ENCODE measurements at regions not wholly inside any gene's neighbourhood (a gene's known extent, or its start where the extent isn't known, plus 50 kb on each side); places are given as distances from the start of the nearest gene placed in this dataset.

DNA sequence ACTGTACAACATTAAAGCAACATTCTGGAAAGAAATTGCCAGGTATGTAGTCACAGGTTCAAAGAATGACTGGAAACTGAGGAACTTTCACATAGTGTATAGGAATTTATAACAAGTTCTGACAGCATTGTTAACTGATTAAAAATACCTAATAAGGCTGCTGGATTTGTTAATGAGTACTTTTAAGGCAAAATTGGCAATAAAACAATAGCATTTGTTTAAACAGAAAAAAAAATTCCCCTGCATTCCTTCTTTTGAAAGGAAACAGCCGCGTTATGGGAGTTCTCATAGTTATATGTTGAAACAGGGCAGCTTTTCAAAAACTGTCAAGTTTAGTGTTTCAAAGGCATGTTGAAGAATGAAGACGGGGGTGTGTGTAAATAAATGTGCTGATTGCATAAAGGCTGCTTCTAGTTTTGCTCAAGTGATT is 282.5 kb upstream of the FAT1 start:
- DNase-seq: no peak
- H3K9me3 ChIP-seq (ENCODE audit: control insufficient read depth, low read depth, low read length): no peaks in the 10 kb centered on the region

GRCh38 chr4:187010052-187010451 is 286.4 kb upstream of the FAT1 start:
- H3K9me3 ChIP-seq (ENCODE audit: control insufficient read depth, low read depth, low read length): no peaks in the 10 kb centered on the region
- no peaks in the 10 kb centered on the region for H3K27me3 ChIP-seq (ENCODE audit: control insufficient read depth, insufficient read depth, low read length)
- no peak overlapping the region for H3K27ac ChIP-seq (ENCODE audit: low read length)
- DNase-seq: no peak
- no peak overlapping the region for H3K4me3 ChIP-seq (ENCODE audit: low read length)
- WGBS (ENCODE audit: insufficient coverage, low lambda C conversion rate): 76% methylated on average over 2 of the region's 3 CpGs
- no peaks in the 10 kb centered on the region for H3K36me3 ChIP-seq (ENCODE audit: control insufficient read depth, insufficient read depth, low read length)
- no peaks in the 10 kb centered on the region for H3K4me1 ChIP-seq (ENCODE audit: control insufficient read depth, insufficient read depth, low read length)

More for the DNA sequence above, 282.5 kb upstream of the FAT1 start:
- Histone ChIP-seq H3K4me1 (ENCODE audit: control insufficient read depth, insufficient read depth, low read length) (no peaks in the 10 kb centered on the region), H3K27me3 (ENCODE audit: control insufficient read depth, insufficient read depth, low read length) (no peaks in the 10 kb centered on the region), H3K36me3 (ENCODE audit: control insufficient read depth, insufficient read depth, low read length) (no peaks in the 10 kb centered on the region), H3K27ac (ENCODE audit: low read length) (no peak overlapping the region), H3K4me3 (ENCODE audit: low read length) (no peak overlapping the region)
- 7% methylated on average over 3 of the region's 3 CpGs for WGBS (ENCODE audit: insufficient coverage, low lambda C conversion rate)

DNA sequence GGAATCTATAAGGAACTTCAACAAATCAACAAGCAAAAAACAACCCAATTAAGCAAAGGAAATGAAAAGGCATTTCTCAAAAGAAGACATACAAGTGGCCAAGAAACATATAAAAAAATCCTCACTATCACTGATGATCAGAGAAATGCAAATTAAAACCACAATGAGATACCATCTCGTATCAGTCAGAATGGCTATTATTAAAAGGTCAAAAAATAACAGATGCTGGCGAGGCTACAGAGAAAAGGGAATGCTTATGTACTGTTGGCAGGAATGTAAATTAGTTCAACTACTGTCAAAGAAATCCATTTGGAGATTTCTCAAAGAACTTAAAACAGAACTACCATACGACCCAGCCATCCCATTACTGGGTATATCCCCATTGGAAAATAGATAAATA is 292.4 kb upstream of the FAT1 start:
- Histone ChIP-seq H3K36me3 (ENCODE audit: control insufficient read depth, insufficient read depth, low read length) (no peaks in the 10 kb centered on the region), H3K4me1 (ENCODE audit: control insufficient read depth, insufficient read depth, low read length) (no peaks in the 10 kb centered on the region), H3K27ac (ENCODE audit: low read length) (no peak overlapping the region), H3K9me3 (ENCODE audit: control insufficient read depth, low read depth, low read length) (no peaks in the 10 kb centered on the region), H3K27me3 (ENCODE audit: control insufficient read depth, insufficient read depth, low read length) (no peaks in the 10 kb centered on the region), H3K4me3 (ENCODE audit: low read length) (no peak overlapping the region)
- 83% methylated on average over 2 of the region's 3 CpGs for WGBS (ENCODE audit: insufficient coverage, low lambda C conversion rate)
- no peak for DNase-seq

DNA sequence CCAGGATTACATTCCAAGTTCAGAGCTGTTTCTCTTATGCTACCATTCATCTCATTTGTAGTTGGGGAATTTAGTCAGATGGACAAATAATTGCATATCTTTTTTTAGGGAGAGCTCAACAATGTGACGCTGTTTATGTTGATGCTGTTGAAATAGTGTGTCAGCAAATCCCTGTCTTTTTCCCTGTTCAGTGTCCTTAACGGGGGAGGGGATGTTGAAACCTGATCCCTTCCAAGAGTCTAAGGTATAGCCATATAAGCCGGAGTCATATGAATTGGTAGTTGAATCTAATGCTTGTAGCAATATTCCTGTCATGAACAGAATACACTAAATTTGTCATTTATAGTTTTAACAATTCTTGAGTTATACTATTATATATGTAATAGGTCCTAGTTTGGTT is 293.5 kb upstream of the FAT1 start:
- Histone ChIP-seq H3K4me1 (ENCODE audit: control insufficient read depth, insufficient read depth, low read length) (no peaks in the 10 kb centered on the region), H3K36me3 (ENCODE audit: control insufficient read depth, insufficient read depth, low read length) (no peaks in the 10 kb centered on the region), H3K27ac (ENCODE audit: low read length) (no peak overlapping the region), H3K9me3 (ENCODE audit: control insufficient read depth, low read depth, low read length) (no peaks in the 10 kb centered on the region), H3K27me3 (ENCODE audit: control insufficient read depth, insufficient read depth, low read length) (no peaks in the 10 kb centered on the region), H3K4me3 (ENCODE audit: low read length) (no peak overlapping the region)
- no peak for DNase-seq
- WGBS (ENCODE audit: insufficient coverage, low lambda C conversion rate): no CpG with 5 or more reads among the region's 3 CpGs

GRCh38 chr4:187019896-187020295 is 296.2 kb upstream of the FAT1 start:
- DNase-seq: no peak
- WGBS (ENCODE audit: insufficient coverage, low lambda C conversion rate): 67% methylated on average over 2 of the region's 8 CpGs
- Histone ChIP-seq H3K9me3 (ENCODE audit: control insufficient read depth, low read depth, low read length) (no peaks in the 10 kb centered on the region), H3K4me1 (ENCODE audit: control insufficient read depth, insufficient read depth, low read length) (no peaks in the 10 kb centered on the region), H3K4me3 (ENCODE audit: low read length) (no peak overlapping the region), H3K36me3 (ENCODE audit: control insufficient read depth, insufficient read depth, low read length) (no peaks in the 10 kb centered on the region), H3K27me3 (ENCODE audit: control insufficient read depth, insufficient read depth, low read length) (no peaks in the 10 kb centered on the region), H3K27ac (ENCODE audit: low read length) (no peak overlapping the region)

- H3K27ac ChIP-seq (ENCODE audit: low read length): no peak overlapping the region
- no peaks in the 10 kb centered on the region for H3K27me3 ChIP-seq (ENCODE audit: control insufficient read depth, insufficient read depth, low read length)
- no peaks in the 10 kb centered on the region for H3K4me1 ChIP-seq (ENCODE audit: control insufficient read depth, insufficient read depth, low read length)
- H3K4me3 ChIP-seq (ENCODE audit: low read length): no peak overlapping the region
- no peaks in the 10 kb centered on the region for H3K9me3 ChIP-seq (ENCODE audit: control insufficient read depth, low read depth, low read length)
- DNase-seq: no peak
- no peaks in the 10 kb centered on the region for H3K36me3 ChIP-seq (ENCODE audit: control insufficient read depth, insufficient read depth, low read length)
- WGBS (ENCODE audit: insufficient coverage, low lambda C conversion rate): 80% methylated on average over 1 of the region's 2 CpGs
Measured at GRCh38 chr4:187020676-187021075, 297.0 kb upstream of the FAT1 start.

- no peaks in the 10 kb centered on the region for H3K4me1 ChIP-seq (ENCODE audit: control insufficient read depth, insufficient read depth, low read length)
- DNase-seq: no peak
- no peaks in the 10 kb centered on the region for H3K9me3 ChIP-seq (ENCODE audit: control insufficient read depth, low read depth, low read length)
- no peaks in the 10 kb centered on the region for H3K36me3 ChIP-seq (ENCODE audit: control insufficient read depth, insufficient read depth, low read length)
- 90% methylated on average over 2 of the region's 6 CpGs for WGBS (ENCODE audit: insufficient coverage, low lambda C conversion rate)
- H3K4me3 ChIP-seq (ENCODE audit: low read length): no peak overlapping the region
- no peaks in the 10 kb centered on the region for H3K27me3 ChIP-seq (ENCODE audit: control insufficient read depth, insufficient read depth, low read length)
- no peak overlapping the region for H3K27ac ChIP-seq (ENCODE audit: low read length)
Measured at GRCh38 chr4:187021436-187022205, 298.0 kb upstream of the FAT1 start.

GRCh38 chr4:187027272-187027671 is 303.6 kb upstream of the FAT1 start:
- H3K36me3 ChIP-seq (ENCODE audit: control insufficient read depth, insufficient read depth, low read length): no peaks in the 10 kb centered on the region
- 43% methylated on average over 1 of the region's 6 CpGs for WGBS (ENCODE audit: insufficient coverage, low lambda C conversion rate)
- H3K4me3 ChIP-seq (ENCODE audit: low read length): no peak overlapping the region
- peak in 1 of 2 donors; percentile 10 for DNase-seq
- H3K27ac ChIP-seq (ENCODE audit: low read length): no peak overlapping the region
- H3K4me1 ChIP-seq (ENCODE audit: control insufficient read depth, insufficient read depth, low read length): no peaks in the 10 kb centered on the region
- no peaks in the 10 kb centered on the region for H3K27me3 ChIP-seq (ENCODE audit: control insufficient read depth, insufficient read depth, low read length)
- H3K9me3 ChIP-seq (ENCODE audit: control insufficient read depth, low read depth, low read length): no peaks in the 10 kb centered on the region

DNA sequence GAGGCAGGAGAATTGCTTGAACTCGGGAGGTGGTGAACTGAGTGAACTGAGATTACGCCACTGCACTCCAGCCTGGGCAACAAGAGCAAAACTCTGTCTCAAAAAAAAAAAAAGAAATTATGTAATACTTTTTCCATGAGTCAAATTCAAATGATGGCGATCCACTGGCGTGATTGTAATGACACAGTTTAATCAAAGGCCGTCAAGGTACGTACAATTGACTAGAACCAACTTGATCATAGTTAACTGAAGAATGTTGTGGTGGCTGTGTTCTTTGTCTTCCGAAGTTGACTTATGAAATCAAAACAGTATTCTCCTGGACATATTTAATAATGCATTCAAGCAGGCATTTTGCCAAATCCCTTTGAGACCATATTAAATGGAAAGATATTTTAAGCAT is 318.6 kb upstream of the FAT1 start:
- no peak overlapping the region for H3K27ac ChIP-seq (ENCODE audit: low read length)
- no peaks in the 10 kb centered on the region for H3K4me1 ChIP-seq (ENCODE audit: control insufficient read depth, insufficient read depth, low read length)
- H3K36me3 ChIP-seq (ENCODE audit: control insufficient read depth, insufficient read depth, low read length): no peaks in the 10 kb centered on the region
- no peaks in the 10 kb centered on the region for H3K27me3 ChIP-seq (ENCODE audit: control insufficient read depth, insufficient read depth, low read length)
- 100% methylated on average over 2 of the region's 7 CpGs for WGBS (ENCODE audit: insufficient coverage, low lambda C conversion rate)
- no peaks in the 10 kb centered on the region for H3K9me3 ChIP-seq (ENCODE audit: control insufficient read depth, low read depth, low read length)
- H3K4me3 ChIP-seq (ENCODE audit: low read length): no peak overlapping the region
- DNase-seq: no peak

- WGBS (ENCODE audit: insufficient coverage, low lambda C conversion rate): 86% methylated on average over 2 of the region's 4 CpGs
- H3K27me3 ChIP-seq (ENCODE audit: control insufficient read depth, insufficient read depth, low read length): no peaks in the 10 kb centered on the region
- no peak overlapping the region for H3K4me3 ChIP-seq (ENCODE audit: low read length)
- no peaks in the 10 kb centered on the region for H3K36me3 ChIP-seq (ENCODE audit: control insufficient read depth, insufficient read depth, low read length)
- DNase-seq: no peak
- H3K27ac ChIP-seq (ENCODE audit: low read length): no peak overlapping the region
- H3K4me1 ChIP-seq (ENCODE audit: control insufficient read depth, insufficient read depth, low read length): no peaks in the 10 kb centered on the region
- H3K9me3 ChIP-seq (ENCODE audit: control insufficient read depth, low read depth, low read length): no peaks in the 10 kb centered on the region
Measured at GRCh38 chr4:187046471-187046870, 322.8 kb upstream of the FAT1 start.

- Histone ChIP-seq H3K36me3 (ENCODE audit: control insufficient read depth, insufficient read depth, low read length) (no peaks in the 10 kb centered on the region), H3K4me1 (ENCODE audit: control insufficient read depth, insufficient read depth, low read length) (no peaks in the 10 kb centered on the region), H3K4me3 (ENCODE audit: low read length) (no peak overlapping the region), H3K27ac (ENCODE audit: low read length) (no peak overlapping the region), H3K9me3 (ENCODE audit: control insufficient read depth, low read depth, low read length) (peaks cover 1% of the 10 kb centered on the region), H3K27me3 (ENCODE audit: control insufficient read depth, insufficient read depth, low read length) (no peaks in the 10 kb centered on the region)
- no peak for DNase-seq
- WGBS (ENCODE audit: insufficient coverage, low lambda C conversion rate): no CpG with 5 or more reads among the region's 9 CpGs
Measured at GRCh38 chr4:187059021-187059420, 335.4 kb upstream of the FAT1 start.
